Left ventricle myocardium inferior (tissue), 1 donor: ENCODE measurements at regions not wholly inside any gene's neighbourhood (a gene's known extent, or its start where the extent isn't known, plus 50 kb on each side); places are given as distances from the start of the nearest gene placed in this dataset.
A peak's percentile ranks its signal among the peaks of the same experiment; 100 is the strongest.
"Not testable (repeated sequence)": the region's sequence is repeated elsewhere in the genome, so short reads cannot be mapped to it uniquely, and the experiment has no call there.

Source experiments
- DNase-seq: peaks from one replicate; pipeline ENCODE4 v3.0.0-alpha.2; 2020
- H3K27ac ChIP-seq: fragments of 200-600 bp; replicated peaks from 2 replicates; pipeline ENCODE4 v1.8.0; 2021
- H3K27me3 ChIP-seq: fragments of 200-600 bp; 2 replicates; pipeline ENCODE4 v1.8.0; 2021; ENCODE audit warnings: low read depth
- H3K36me3 ChIP-seq: fragments of 200-600 bp; 2 replicates; pipeline ENCODE4 v1.8.0; 2021
- H3K4me1 ChIP-seq: fragments of 200-600 bp; 2 replicates; pipeline ENCODE4 v1.8.0; 2021
- H3K4me3 ChIP-seq: fragments of 200-600 bp; 2 replicates; pipeline ENCODE4 v1.8.0; 2021; ENCODE audit warnings: mild to moderate bottlenecking, moderate library complexity
- H3K9me3 ChIP-seq: fragments of 200-600 bp; replicated peaks from 2 replicates; pipeline ENCODE4 v1.8.0; 2021
- CTCF ChIP-seq: fragments of 200-600 bp; IDR thresholded peaks from 2 replicates; pipeline ENCODE4 v1.8.0; 2021; ENCODE audit warnings: antibody characterized with exemption, mild to moderate bottlenecking, borderline replicate concordance
- intact Hi-C: fragments of 100-400 bp; cut with micrococcal nuclease; formaldehyde crosslinking; loops from one replicate; pipeline ENCODE4 v1.11.0; 2022
- donor health status: DM: no; HTN: yes; CAD: no; lungs with severe emphysema.

GRCh38 chr6:132028029-132028428, 76.9 kb upstream of the CCN2 start:
- DNase-seq, result no peak
- Histone ChIP-seq H3K9me3 (no peaks in the 10 kb centered on the region), H3K27ac (no peak overlapping the region), H3K36me3 (no peaks in the 10 kb centered on the region), H3K27me3 (no peaks in the 10 kb centered on the region), H3K4me3 (no peak overlapping the region), H3K4me1 (no peaks in the 10 kb centered on the region)
- TF ChIP-seq CTCF, result no peak
- intact Hi-C loops, result no loop called here

GRCh38 chr6:132025468-132025867, 74.3 kb upstream of the CCN2 start:
- TF ChIP-seq CTCF, result no peak
- Histone ChIP-seq H3K4me1 (no peaks in the 10 kb centered on the region), H3K27me3 (no peaks in the 10 kb centered on the region), H3K4me3 (no peak overlapping the region), H3K9me3 (no peaks in the 10 kb centered on the region), H3K36me3 (no peaks in the 10 kb centered on the region), H3K27ac (no peak overlapping the region)
- no peak for DNase-seq
- intact Hi-C loops, result no loop called here

GRCh38 chr6:132023490-132023889, 72.3 kb upstream of the CCN2 start:
- no peak overlapping the region for H3K27ac ChIP-seq
- no peak for TF ChIP-seq CTCF
- no peaks in the 10 kb centered on the region for H3K36me3 ChIP-seq
- no peak overlapping the region for H3K4me3 ChIP-seq
- H3K27me3 ChIP-seq, result no peaks in the 10 kb centered on the region
- intact Hi-C loops, result no loop called here
- H3K4me1 ChIP-seq, result peaks cover 4% of the 10 kb centered on the region
- no peaks in the 10 kb centered on the region for H3K9me3 ChIP-seq
- DNase-seq, result no peak

GRCh38 chr6:132021552-132022375, 70.6 kb upstream of the CCN2 start:
- Histone ChIP-seq H3K27me3 (no peaks in the 10 kb centered on the region), H3K4me1 (peaks cover 4% of the 10 kb centered on the region), H3K27ac (no peak overlapping the region), H3K9me3 (no peaks in the 10 kb centered on the region), H3K36me3 (no peaks in the 10 kb centered on the region), H3K4me3 (no peak overlapping the region)
- TF ChIP-seq CTCF, result no peak
- intact Hi-C loops, result no loop called here
- no peak for DNase-seq

- peak overlapping the region; percentile 60 for H3K27ac ChIP-seq
- H3K4me3 ChIP-seq, intact Hi-C loops, H3K9me3 ChIP-seq, DNase-seq, H3K36me3 ChIP-seq, H3K4me1 ChIP-seq, H3K27me3 ChIP-seq: not testable (repeated sequence)
Measured at GRCh38 chr6:132020918-132021317, 69.7 kb upstream of the CCN2 start.

- H3K36me3 ChIP-seq, result no peaks in the 10 kb centered on the region
- H3K9me3 ChIP-seq, result no peaks in the 10 kb centered on the region
- peaks cover 4% of the 10 kb centered on the region for H3K4me1 ChIP-seq
- intact Hi-C loops, result no loop called here
- no peaks in the 10 kb centered on the region for H3K27me3 ChIP-seq
- peak overlapping the region; percentile 60 for H3K27ac ChIP-seq
- no peak for TF ChIP-seq CTCF
- peak; percentile 22 for DNase-seq
- H3K4me3 ChIP-seq, result no peak overlapping the region
Measured at GRCh38 chr6:132020138-132020581, 69.0 kb upstream of the CCN2 start.
